Tibial nerve (tissue), 3 donors: ENCODE measurements at regions not wholly inside any gene's neighbourhood (a gene's known extent, or its start where the extent isn't known, plus 50 kb on each side); places are given as distances from the start of the nearest gene placed in this dataset.

Experiments used
- CTCF ChIP-seq, 5 experiments: fragments of 200-600 bp in 3 of 5; fragments of 450-650 bp in 2 of 5; sonication (generic) in 3 of 5; IDR thresholded peaks; one replicate each; pipeline ENCODE4 v1.5.1; 2016 to 2019; ENCODE audit warnings: antibody characterized with exemption in 5 of 5, mild to moderate bottlenecking in 3 of 5, moderate library complexity in 2 of 5
- POLR2A ChIP-seq, 2 donors: fragments of 450-650 bp; IDR thresholded peaks; one replicate each; pipeline ENCODE4 v1.6.1; 2017; ENCODE audit warnings: antibody characterized with exemption in 2 of 2, mild to moderate bottlenecking in 2 of 2, moderate library complexity in 2 of 2

GRCh38 chr12:102642199-102642598, 161.8 kb upstream of the IGF1 start:
- TF ChIP-seq CTCF (IDR thresholded peaks at IDR 0.05) (no peak), POLR2A (IDR thresholded peaks at IDR 0.05) (no peak)
